Heart right ventricle (tissue), 16 donors: ENCODE measurements at regions not wholly inside any gene's neighbourhood (a gene's known extent, or its start where the extent isn't known, plus 50 kb on each side); places are given as distances from the start of the nearest gene placed in this dataset.

Experiments
- ATAC-seq, 8 donors: fragments of 200-7000 bp; cut with Tn5 transposase; one replicate each; pipeline ENCODE4 v1.9.1; 2020; ENCODE audit warnings: mild to moderate bottlenecking in 8 of 8, moderate library complexity in 8 of 8, moderate number of reproducible peaks in 1 of 8
- DNase-seq, 2 donors: peaks; one replicate each; pipeline ENCODE4 v3.0.0-alpha.2; 2020
- H3K27ac ChIP-seq, 10 donors: fragments of 200-600 bp; sonication (generic) in 2 of 10; one replicate each; pipeline versions ENCODE4 v1.5.0 to v1.8.0; 2020 to 2022; ENCODE audit warnings: mild to moderate bottlenecking in 3 of 10
- H3K27me3 ChIP-seq, 7 donors: fragments of 200-600 bp; one replicate each; pipeline ENCODE4 v1.8.0; 2021 to 2022; ENCODE audit warnings: mild to moderate bottlenecking in 2 of 7
- H3K36me3 ChIP-seq, 9 donors: fragments of 200-600 bp; sonication (generic) in 1 of 9; one replicate each; pipeline versions ENCODE4 v1.5.0 to v1.8.0; 2020 to 2022; ENCODE audit warnings: mild to moderate bottlenecking in 2 of 9
- H3K4me1 ChIP-seq, 9 donors: fragments of 200-600 bp; sonication (generic) in 1 of 9; one replicate each; pipeline versions ENCODE4 v1.5.0 to v1.8.0; 2020 to 2022; ENCODE audit warnings: mild to moderate bottlenecking in 4 of 9
- H3K4me3 ChIP-seq, 10 donors: fragments of 200-600 bp; sonication (generic) in 2 of 10; one replicate each; pipeline versions ENCODE4 v1.5.0 to v1.8.0; 2020 to 2022; ENCODE audit warnings: mild to moderate bottlenecking in 7 of 10, moderate library complexity in 2 of 10
- H3K9me3 ChIP-seq, 11 donors: fragments of 200-600 bp in 10 of 11; sonication (generic) in 2 of 11; one replicate each; pipeline versions ENCODE4 v1.5.0 to v1.8.0; 2013 to 2022; ENCODE audit warnings: mild to moderate bottlenecking in 2 of 11, control low read depth in 1 of 11, moderate library complexity in 1 of 11
- WGBS, 2 donors: extraction: QIAGEN DNeasy Blood & Tissue Kit; methylation state at CpG; one replicate each; pipeline ENCODE4 v1.1.7; 2013; ENCODE audit warnings: inconsistent platforms in 1 of 2; 5-methylcytosine and 5-hydroxymethylcytosine counted together
- intact Hi-C, 10 donors: fragments of 100-400 bp; cut with DNase I; formaldehyde crosslinking; loops; one replicate each; pipeline versions ENCODE4 v1.11.1 to v1.14.2; 2022
- TF ChIP-seq, protein P1 (sequence below), 9 donors: fragments of 200-600 bp; sonication (generic) in 2 of 9; IDR thresholded peaks; one replicate each; pipeline versions ENCODE4 v1.5.0 to v1.8.0; 2021 to 2022; ENCODE audit warnings: antibody characterized with exemption in 9 of 9, mild to moderate bottlenecking in 5 of 9, moderate library complexity in 1 of 9
- donor health status: Arrhythmogenic right ventricular cardiomyopathy.
- donor health status: ischemic (EF 13 %, LVEDD 7.1; RV severe dilation, severe dysfunction).
- donor health status: healthy with polysubstance abuse.
- donor health status: DM: no; HTN: yes; CAD: no.
- donor health status: DM: no; HTN: no; CAD: no.
- donor health status: ischemic (EF 25% LVEDD 6.9; RV normal size, moderate dysfunction).
- donor health status: ischemic (EF 25% LVEDD 5.7; RV mildly dilated, moderate dysfunction).
- donor health status: healthy.
- donor health status: DM: yes; HTN: yes; CAD: no.
- donor health status: Ischemic cardiomyopathy.
- donor health status: ischemic (EF 35%, LVEDD 5.7; RV mildly dilated, moderate dysfunction).
- donor health status: nonischemic (EF 11% LVEDD 7.7; RV severe dilation, severe dysfunction).
- donor health status: DM: yes; HTN: yes; CAD: no.
- donor health status: PGD.
- donor health status: ischemic (EF 29% LVEDD 5.4; RV normal size, mild dysfunction).
- donor health status: nonischemic (EF 23%, LVEDD 6.1; RV moderate dilation, normal function).

DNA sequence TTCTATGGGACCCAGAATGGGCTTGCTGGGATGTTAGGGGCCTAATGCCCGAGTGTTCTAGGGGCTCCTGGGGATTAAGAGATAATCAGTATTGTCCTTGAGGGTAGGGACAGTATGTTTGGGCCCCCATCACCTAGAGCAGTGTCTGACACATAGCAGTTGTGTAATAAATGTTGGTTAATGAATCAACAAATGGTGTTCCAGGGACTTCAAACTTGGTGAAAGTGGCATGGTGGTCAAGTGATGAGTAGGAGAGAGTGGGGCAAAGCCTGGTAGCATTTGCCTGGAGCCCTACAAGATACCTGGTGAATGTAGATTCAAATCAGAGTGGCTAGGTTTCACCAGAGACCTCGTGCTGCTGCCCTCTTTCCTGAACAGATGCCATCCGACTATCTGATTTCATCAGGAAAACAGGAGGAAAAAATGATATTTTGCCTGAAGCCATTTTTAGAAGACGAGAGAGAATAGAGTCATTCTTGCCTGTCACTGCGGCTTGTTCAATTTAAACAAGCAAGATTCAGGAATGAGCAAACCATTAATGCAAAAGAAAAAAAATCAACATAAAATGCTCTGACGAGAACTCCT, 117.3 kb downstream of the RPL22L1 start:
- peaks cover 0 to 3% (median 0%) of the 10 kb centered on the region in 7 donors for H3K27me3 ChIP-seq
- TF ChIP-seq, protein P1, sequence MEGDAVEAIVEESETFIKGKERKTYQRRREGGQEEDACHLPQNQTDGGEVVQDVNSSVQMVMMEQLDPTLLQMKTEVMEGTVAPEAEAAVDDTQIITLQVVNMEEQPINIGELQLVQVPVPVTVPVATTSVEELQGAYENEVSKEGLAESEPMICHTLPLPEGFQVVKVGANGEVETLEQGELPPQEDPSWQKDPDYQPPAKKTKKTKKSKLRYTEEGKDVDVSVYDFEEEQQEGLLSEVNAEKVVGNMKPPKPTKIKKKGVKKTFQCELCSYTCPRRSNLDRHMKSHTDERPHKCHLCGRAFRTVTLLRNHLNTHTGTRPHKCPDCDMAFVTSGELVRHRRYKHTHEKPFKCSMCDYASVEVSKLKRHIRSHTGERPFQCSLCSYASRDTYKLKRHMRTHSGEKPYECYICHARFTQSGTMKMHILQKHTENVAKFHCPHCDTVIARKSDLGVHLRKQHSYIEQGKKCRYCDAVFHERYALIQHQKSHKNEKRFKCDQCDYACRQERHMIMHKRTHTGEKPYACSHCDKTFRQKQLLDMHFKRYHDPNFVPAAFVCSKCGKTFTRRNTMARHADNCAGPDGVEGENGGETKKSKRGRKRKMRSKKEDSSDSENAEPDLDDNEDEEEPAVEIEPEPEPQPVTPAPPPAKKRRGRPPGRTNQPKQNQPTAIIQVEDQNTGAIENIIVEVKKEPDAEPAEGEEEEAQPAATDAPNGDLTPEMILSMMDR (IDR thresholded peaks at IDR 0.05), result no peak
- peak overlapping the region in 1 of 10 donors; percentile 10 for H3K27ac ChIP-seq
- 88 to 90% methylated on average over 6 of the region's 6 CpGs for WGBS, 2 donors
- ATAC-seq (no peak), DNase-seq (no peak)
- no peaks in the 10 kb centered on the region for H3K9me3 ChIP-seq
- H3K4me3 ChIP-seq, result no peak overlapping the region
- intact Hi-C loops, result no loop called here
- H3K36me3 ChIP-seq, result no peaks in the 10 kb centered on the region
- peaks cover 2 to 26% (median 15%) of the 10 kb centered on the region in 9 donors for H3K4me1 ChIP-seq

DNA sequence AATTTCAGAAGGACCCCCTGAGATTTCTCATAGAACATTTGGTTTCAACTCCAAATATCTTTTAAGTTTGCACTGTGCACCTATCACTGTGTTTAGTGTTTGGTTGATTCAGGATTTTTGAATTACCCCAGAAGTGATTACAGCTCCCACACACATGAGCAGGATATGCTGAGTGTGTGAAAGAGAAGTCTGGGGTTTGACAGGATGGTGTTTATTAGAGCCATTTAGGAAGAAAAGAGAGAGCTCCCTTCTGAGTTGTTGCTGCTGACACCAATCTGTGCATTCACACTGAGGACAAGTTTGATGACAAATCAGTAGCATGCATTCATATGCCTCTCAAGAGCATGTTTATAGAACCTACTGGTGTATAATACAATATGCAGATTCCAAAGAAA, 118.1 kb downstream of the RPL22L1 start:
- TF ChIP-seq, protein P1 (IDR thresholded peaks at IDR 0.05), result no peak
- intact Hi-C loops, result no loop called here
- no peaks in the 10 kb centered on the region for H3K9me3 ChIP-seq
- peaks cover 0 to 3% (median 0%) of the 10 kb centered on the region in 7 donors for H3K27me3 ChIP-seq
- DNase-seq, result no peak
- H3K4me3 ChIP-seq, result no peak overlapping the region
- peak in 4 of 8 donors; percentile 47 to 61 (median 55) for ATAC-seq
- peak overlapping the region in 1 of 10 donors; percentile 10 for H3K27ac ChIP-seq
- peaks cover 2 to 26% (median 15%) of the 10 kb centered on the region in 9 donors for H3K4me1 ChIP-seq
- no peaks in the 10 kb centered on the region for H3K36me3 ChIP-seq

DNA sequence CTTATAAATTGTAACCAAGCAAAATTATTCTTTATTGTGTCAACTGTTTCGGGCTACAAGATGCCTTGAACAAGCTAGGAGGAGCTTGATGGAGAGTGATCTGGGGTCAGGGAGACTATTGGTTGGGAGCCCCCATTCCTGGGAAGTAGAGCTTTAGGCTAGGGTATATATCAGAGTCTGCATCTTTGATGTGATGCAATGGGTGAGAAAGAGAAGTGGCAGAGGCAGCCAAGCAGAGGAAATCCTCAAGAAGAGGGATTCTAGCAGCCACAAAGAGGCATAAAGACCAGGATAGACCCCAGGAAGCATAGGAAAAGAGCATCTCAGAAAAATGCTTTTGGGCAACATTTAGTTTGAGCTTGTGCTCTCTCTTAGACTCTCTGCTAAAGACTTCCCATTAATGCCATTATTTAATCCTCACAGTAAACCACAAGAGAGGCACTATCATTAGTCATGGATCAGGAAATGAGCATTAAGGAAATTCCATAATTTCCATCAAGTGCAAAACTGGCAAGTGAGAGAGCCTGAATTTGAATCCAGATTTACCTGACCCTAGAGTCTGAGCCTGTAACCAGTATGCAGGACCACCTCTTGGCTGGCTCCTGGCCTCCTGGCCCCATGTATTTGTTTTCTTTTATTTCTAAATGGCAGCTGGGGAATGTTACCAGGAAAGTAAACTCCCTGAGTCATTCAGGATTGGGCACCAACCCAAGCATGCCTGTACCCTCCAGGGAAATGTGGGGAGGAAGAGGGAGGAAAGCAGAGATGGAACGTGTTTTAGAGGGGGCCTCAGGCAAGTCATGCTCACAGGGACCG, 118.7 kb downstream of the RPL22L1 start:
- ATAC-seq, result peak in 7 of 8 donors; percentile 47 to 86 (median 77)
- Histone ChIP-seq H3K4me1 (peaks cover 2 to 26% (median 15%) of the 10 kb centered on the region in 9 donors), H3K4me3 (no peak overlapping the region), H3K27ac (peak overlapping the region in 1 of 10 donors; percentile 10), H3K9me3 (no peaks in the 10 kb centered on the region), H3K36me3 (no peaks in the 10 kb centered on the region), H3K27me3 (peaks cover 0 to 3% (median 0%) of the 10 kb centered on the region in 7 donors)
- intact Hi-C loops, result no loop called here
- DNase-seq, result peak; percentile 40 to 42
- WGBS, 2 donors, result 45 to 59% methylated on average over 3 of the region's 3 CpGs
- TF ChIP-seq, protein P1 (IDR thresholded peaks at IDR 0.05), result no peak

DNA sequence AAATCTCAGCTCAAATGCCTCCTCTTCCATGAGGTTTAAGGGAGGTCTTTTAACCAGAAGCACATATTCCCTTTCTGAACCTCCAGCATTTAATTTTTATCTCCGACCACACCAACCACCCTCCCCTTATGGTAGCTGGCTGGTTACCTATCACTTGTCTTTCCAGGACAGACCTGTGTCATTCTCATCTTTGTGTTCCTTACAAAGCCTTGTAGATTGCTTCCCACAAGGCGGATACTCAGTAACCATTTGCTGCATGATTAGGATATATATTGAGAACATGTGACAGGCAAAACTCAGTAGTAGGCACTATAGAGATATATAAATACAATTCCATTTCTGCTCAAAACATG, 119.5 kb downstream of the RPL22L1 start:
- intact Hi-C loops, result no loop called here
- DNase-seq (no peak), ATAC-seq (no peak)
- TF ChIP-seq, protein P1 (IDR thresholded peaks at IDR 0.05), result no peak
- H3K4me3 ChIP-seq, result no peak overlapping the region
- H3K27ac ChIP-seq, result no peak overlapping the region
- H3K27me3 ChIP-seq, result peaks cover 0 to 3% (median 0%) of the 10 kb centered on the region in 7 donors
- H3K36me3 ChIP-seq, result no peaks in the 10 kb centered on the region
- H3K9me3 ChIP-seq, result no peaks in the 10 kb centered on the region
- 92% methylated on average over 2 of the region's 2 CpGs for WGBS, 2 donors
- peaks cover 2 to 26% (median 15%) of the 10 kb centered on the region in 9 donors for H3K4me1 ChIP-seq
